ENCODE measurements at regions not wholly inside any gene's neighbourhood (a gene's known extent, or its start where the extent isn't known, plus 50 kb on each side); places are given as distances from the start of the nearest gene placed in this dataset.

DNA sequence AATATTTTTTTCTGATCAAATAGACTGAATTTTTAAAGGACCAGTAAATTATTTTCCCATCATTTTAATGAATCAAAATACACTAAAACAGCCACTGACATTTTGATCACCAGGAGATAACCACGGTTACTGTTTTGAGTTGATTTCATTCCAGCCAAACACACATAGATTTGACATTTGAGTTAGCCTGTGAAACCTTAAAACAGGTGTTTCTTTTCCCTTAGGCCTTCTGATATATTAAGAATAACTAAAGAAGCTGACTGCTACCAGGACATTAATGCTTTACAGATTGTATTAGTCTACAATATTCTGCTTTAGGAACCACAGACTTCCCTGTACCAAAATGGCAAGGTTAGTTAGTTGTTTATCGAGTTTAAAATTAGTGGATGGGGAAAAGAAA lies 193.4 kb downstream of the OMA1 start:
- WGBS, 5 donors, result 78 to 95% (median 88%) methylated on average over 2 of the region's 2 CpGs

DNA sequence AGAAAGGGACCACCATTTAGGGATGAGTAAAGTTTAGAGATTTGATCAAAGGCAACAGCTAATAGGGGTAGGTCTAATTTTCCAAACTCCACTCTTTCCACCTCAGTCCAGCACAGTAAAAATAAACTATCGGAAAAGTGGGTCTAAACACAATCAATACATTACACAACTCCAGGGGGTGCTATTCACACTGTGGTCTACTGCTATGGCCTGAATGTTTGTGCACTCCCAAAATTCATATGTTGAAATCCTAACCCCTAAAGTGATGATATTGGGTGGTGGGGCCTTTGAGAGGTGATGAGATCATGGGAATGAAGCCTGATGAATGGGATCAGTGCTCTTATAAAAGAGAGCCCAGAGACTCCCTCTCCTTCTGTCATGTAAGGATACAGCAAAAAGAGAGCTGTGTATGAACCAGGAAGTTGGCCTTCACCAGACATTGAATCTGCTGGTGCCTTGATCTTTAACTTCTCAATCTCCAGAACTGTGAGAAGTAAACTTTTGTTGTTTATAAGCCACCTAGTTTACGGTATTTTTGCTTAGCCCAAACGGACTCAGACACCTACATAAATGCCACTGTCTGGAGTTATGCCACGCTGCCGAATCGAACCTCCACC lies 193.9 kb downstream of the OMA1 start:
- Histone ChIP-seq H3K4me1 (no peaks in the 10 kb centered on the region), H3K9me3 (peaks cover 0 to 10% (median 2%) of the 10 kb centered on the region in 8 donors), H3K27ac (no peak overlapping the region), H3K27me3 (replicated peaks in 1 of 7) (no peaks in the 10 kb centered on the region), H3K36me3 (no peaks in the 10 kb centered on the region), H3K4me3 (no peak overlapping the region)
- WGBS, 5 donors, result 91 to 97% (median 94%) methylated on average over 6 of the region's 6 CpGs
- intact Hi-C loops (cut with DNase I; ENCODE audit: low total_unique reads), result no loop called here
- TF ChIP-seq, protein P1, sequence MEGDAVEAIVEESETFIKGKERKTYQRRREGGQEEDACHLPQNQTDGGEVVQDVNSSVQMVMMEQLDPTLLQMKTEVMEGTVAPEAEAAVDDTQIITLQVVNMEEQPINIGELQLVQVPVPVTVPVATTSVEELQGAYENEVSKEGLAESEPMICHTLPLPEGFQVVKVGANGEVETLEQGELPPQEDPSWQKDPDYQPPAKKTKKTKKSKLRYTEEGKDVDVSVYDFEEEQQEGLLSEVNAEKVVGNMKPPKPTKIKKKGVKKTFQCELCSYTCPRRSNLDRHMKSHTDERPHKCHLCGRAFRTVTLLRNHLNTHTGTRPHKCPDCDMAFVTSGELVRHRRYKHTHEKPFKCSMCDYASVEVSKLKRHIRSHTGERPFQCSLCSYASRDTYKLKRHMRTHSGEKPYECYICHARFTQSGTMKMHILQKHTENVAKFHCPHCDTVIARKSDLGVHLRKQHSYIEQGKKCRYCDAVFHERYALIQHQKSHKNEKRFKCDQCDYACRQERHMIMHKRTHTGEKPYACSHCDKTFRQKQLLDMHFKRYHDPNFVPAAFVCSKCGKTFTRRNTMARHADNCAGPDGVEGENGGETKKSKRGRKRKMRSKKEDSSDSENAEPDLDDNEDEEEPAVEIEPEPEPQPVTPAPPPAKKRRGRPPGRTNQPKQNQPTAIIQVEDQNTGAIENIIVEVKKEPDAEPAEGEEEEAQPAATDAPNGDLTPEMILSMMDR (IDR thresholded peaks at IDR 0.05 in 8 of 11, conservative IDR thresholded peaks at IDR 0.05 in 3 of 11), result no peak
- TF ChIP-seq POLR2AphosphoS5 (IDR thresholded peaks at IDR 0.05) (no peak), POLR2A (IDR thresholded peaks at IDR 0.05) (no peak)
- no peak for DNase-seq

More for the DNA sequence above, 193.4 kb downstream of the OMA1 start:
- peaks cover 0 to 10% (median 2%) of the 10 kb centered on the region in 8 donors for H3K9me3 ChIP-seq
- TF ChIP-seq, protein P1 (IDR thresholded peaks at IDR 0.05 in 8 of 11, conservative IDR thresholded peaks at IDR 0.05 in 3 of 11), result no peak
- TF ChIP-seq POLR2A (IDR thresholded peaks at IDR 0.05), result no peak
- TF ChIP-seq POLR2AphosphoS5 (IDR thresholded peaks at IDR 0.05), result no peak
- H3K4me3 ChIP-seq, result no peak overlapping the region
- no peak overlapping the region for H3K27ac ChIP-seq
- no peak for DNase-seq
- intact Hi-C loops (cut with DNase I; ENCODE audit: low total_unique reads), result no loop called here
- H3K27me3 ChIP-seq (replicated peaks in 1 of 7), result no peaks in the 10 kb centered on the region
- H3K4me1 ChIP-seq, result no peaks in the 10 kb centered on the region
- no peaks in the 10 kb centered on the region for H3K36me3 ChIP-seq

DNA sequence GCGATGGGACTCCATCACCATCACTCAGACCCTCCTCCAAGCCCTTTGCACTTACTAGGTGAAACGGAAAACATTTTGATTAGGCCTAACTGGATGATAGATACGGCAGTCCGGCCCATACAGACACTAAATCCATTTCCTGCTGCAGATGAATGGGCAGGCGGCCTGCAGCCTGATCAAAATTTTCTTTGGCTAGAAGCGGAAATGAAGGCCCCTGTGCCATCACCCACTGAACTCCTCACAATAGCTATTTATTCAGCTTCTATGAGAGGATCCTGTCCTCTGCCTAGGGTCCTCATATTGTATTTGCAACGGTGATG lies 200.5 kb downstream of the OMA1 start:
- DNase-seq, result no peak
- H3K27ac ChIP-seq, result no peak overlapping the region
- 76 to 83% (median 82%) methylated on average over 7 of the region's 7 CpGs for WGBS, 5 donors
- intact Hi-C loops (cut with DNase I; ENCODE audit: low total_unique reads), result no loop called here
- H3K36me3 ChIP-seq, result no peaks in the 10 kb centered on the region
- H3K4me3 ChIP-seq, result no peak overlapping the region
- no peaks in the 10 kb centered on the region for H3K4me1 ChIP-seq
- TF ChIP-seq POLR2A (IDR thresholded peaks at IDR 0.05) (no peak), POLR2AphosphoS5 (IDR thresholded peaks at IDR 0.05) (no peak)
- TF ChIP-seq, protein P1 (IDR thresholded peaks at IDR 0.05 in 8 of 11, conservative IDR thresholded peaks at IDR 0.05 in 3 of 11), result no peak
- H3K9me3 ChIP-seq, result peaks cover 0 to 5% (median 2%) of the 10 kb centered on the region in 8 donors
- H3K27me3 ChIP-seq (replicated peaks in 1 of 7), result no peaks in the 10 kb centered on the region

DNA sequence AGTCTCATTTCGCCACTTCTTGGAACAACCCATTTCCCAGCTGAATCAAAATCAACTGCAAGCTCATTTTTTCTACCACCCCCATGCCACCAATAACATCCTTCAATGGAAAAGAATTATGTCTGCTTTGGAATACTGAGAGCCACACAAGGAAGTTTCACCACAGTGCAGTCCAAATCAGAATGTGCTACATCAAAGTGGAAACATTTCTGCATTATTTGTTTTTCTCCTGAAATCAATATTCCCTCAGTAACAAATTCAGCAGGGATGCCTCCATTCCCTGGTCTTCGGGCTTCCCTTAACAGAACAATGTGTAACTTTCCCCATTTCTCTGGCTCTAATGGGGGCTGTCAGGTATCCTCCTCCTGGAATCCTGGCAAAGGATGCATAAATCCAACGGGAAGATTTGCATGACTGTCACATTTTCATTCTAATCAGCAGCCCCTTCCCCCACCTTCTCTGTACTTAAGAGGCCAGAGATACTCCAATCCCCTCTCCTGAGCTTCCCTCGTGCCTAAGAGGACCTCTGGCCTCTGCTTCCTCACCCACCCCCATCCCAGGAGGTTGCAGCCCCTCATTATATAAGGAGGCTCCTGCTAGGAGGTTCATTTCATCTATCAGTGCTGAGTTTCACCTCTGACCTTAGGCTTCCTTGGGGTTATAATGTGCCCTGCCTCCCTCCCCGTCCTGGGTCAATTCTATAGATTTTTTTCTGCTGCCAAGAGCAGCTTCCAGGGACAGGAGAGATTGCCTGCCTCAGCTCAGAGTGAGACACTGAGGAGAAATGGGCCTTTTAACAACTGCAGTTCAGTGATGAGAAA lies 201.1 kb downstream of the OMA1 start:
- Histone ChIP-seq H3K27ac (no peak overlapping the region), H3K4me1 (no peaks in the 10 kb centered on the region), H3K4me3 (no peak overlapping the region), H3K36me3 (no peaks in the 10 kb centered on the region), H3K27me3 (replicated peaks in 1 of 7) (no peaks in the 10 kb centered on the region), H3K9me3 (no peaks in the 10 kb centered on the region)
- TF ChIP-seq POLR2A (IDR thresholded peaks at IDR 0.05), result no peak
- TF ChIP-seq, protein P1 (IDR thresholded peaks at IDR 0.05 in 8 of 11, conservative IDR thresholded peaks at IDR 0.05 in 3 of 11), result no peak
- no peak for TF ChIP-seq POLR2AphosphoS5 (IDR thresholded peaks at IDR 0.05)
- no peak for DNase-seq
- intact Hi-C loops (cut with DNase I; ENCODE audit: low total_unique reads), result no loop called here
- WGBS, 5 donors, result 62 to 79% (median 67%) methylated on average over 5 of the region's 5 CpGs

Data from spleen (tissue), 11 donors.